Heart left ventricle (tissue), 13 donors: ENCODE measurements at regions not wholly inside any gene's neighbourhood (a gene's known extent, or its start where the extent isn't known, plus 50 kb on each side); places are given as distances from the start of the nearest gene placed in this dataset.

ENCODE experiments used
- POLR2A ChIP-seq, 2 donors: fragments of 450-650 bp; IDR thresholded peaks; one replicate each; pipeline ENCODE4 v1.6.1; 2017; ENCODE audit warnings: antibody characterized with exemption in 2 of 2, mild to moderate bottlenecking in 2 of 2, moderate library complexity in 2 of 2
- TF ChIP-seq, protein P1 (sequence below), 12 donors: fragments of 200-600 bp; sonication (generic) in 4 of 12; IDR thresholded peaks; one replicate each; pipeline versions ENCODE4 v1.5.0 to v1.8.0; 2018 to 2022; ENCODE audit warnings: antibody characterized with exemption in 12 of 12, mild to moderate bottlenecking in 5 of 12
- donor health status: ischemic (EF 13 %, LVEDD 7.1; RV severe dilation, severe dysfunction).
- donor health status: DM: no; HTN: yes; CAD: no.
- donor health status: DM: no; HTN: no; CAD: no.
- donor health status: ischemic (EF 25% LVEDD 6.9; RV normal size, moderate dysfunction).
- donor health status: ischemic (EF 25% LVEDD 5.7; RV mildly dilated, moderate dysfunction).
- donor health status: ischemic (EF 35%, LVEDD 5.7; RV mildly dilated, moderate dysfunction).
- donor health status: nonischemic (EF 11% LVEDD 7.7; RV severe dilation, severe dysfunction).
- donor health status: DM: yes; HTN: yes; CAD: no.
- donor health status: PGD.
- donor health status: ischemic (EF 29% LVEDD 5.4; RV normal size, mild dysfunction).
- donor health status: nonischemic (EF 23%, LVEDD 6.1; RV moderate dilation, normal function).

DNA sequence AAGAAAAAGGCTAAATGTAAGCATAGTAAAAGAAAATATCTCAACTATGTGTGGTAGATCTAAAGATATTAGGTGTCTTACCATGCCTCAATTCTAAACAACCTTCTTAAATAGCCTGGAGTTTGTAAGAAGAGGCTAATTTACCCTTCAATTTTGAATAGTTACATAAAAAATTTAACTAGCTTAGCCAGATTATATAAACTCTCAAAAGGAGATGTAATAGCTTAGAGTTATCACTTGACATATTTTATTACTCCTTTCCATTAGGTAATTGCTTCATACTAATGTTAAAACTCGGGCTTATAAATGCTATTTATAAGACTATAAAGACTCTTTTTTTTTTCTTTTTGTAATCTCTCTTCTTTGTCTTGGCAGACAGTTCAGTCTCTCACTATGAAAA lies 297.5 kb upstream of the PABPC4L start:
- TF ChIP-seq, protein P1, sequence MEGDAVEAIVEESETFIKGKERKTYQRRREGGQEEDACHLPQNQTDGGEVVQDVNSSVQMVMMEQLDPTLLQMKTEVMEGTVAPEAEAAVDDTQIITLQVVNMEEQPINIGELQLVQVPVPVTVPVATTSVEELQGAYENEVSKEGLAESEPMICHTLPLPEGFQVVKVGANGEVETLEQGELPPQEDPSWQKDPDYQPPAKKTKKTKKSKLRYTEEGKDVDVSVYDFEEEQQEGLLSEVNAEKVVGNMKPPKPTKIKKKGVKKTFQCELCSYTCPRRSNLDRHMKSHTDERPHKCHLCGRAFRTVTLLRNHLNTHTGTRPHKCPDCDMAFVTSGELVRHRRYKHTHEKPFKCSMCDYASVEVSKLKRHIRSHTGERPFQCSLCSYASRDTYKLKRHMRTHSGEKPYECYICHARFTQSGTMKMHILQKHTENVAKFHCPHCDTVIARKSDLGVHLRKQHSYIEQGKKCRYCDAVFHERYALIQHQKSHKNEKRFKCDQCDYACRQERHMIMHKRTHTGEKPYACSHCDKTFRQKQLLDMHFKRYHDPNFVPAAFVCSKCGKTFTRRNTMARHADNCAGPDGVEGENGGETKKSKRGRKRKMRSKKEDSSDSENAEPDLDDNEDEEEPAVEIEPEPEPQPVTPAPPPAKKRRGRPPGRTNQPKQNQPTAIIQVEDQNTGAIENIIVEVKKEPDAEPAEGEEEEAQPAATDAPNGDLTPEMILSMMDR (IDR thresholded peaks at IDR 0.05): no peak
- no peak for TF ChIP-seq POLR2A (IDR thresholded peaks at IDR 0.05)
